ENCODE measurements at regions not wholly inside any gene's neighbourhood (a gene's known extent, or its start where the extent isn't known, plus 50 kb on each side); places are given as distances from the start of the nearest gene placed in this dataset.
"Not testable (repeated sequence)": the region's sequence is repeated elsewhere in the genome, so short reads cannot be mapped to it uniquely, and the experiment has no call there.

DNA sequence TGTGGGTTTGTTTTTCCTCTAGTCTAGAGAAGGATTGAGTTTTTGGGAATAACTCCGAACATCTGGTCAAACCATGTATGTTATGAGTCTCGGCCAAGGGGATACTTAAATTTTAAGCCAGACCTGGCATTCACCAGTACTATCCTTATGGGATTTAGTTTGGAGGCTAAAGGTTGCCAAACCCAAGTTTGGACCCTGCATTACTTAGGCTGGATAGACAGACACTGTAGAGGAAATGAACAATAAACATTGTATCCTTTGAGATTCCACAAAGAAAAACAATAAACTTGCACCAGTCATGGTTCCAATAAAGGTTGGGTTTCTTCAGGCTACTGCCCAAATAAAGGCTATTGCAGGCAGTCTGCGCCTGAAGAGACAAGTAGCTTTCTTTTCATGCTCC lies 296.7 kb upstream of the MEF2C start:
- no peak overlapping the region for H3K4me3 ChIP-seq (ENCODE audit: low read depth, poor library complexity, severe bottlenecking)
- no peak for DNase-seq (ENCODE audit: low spot score in 2 of 2)
- TF ChIP-seq, protein P1, sequence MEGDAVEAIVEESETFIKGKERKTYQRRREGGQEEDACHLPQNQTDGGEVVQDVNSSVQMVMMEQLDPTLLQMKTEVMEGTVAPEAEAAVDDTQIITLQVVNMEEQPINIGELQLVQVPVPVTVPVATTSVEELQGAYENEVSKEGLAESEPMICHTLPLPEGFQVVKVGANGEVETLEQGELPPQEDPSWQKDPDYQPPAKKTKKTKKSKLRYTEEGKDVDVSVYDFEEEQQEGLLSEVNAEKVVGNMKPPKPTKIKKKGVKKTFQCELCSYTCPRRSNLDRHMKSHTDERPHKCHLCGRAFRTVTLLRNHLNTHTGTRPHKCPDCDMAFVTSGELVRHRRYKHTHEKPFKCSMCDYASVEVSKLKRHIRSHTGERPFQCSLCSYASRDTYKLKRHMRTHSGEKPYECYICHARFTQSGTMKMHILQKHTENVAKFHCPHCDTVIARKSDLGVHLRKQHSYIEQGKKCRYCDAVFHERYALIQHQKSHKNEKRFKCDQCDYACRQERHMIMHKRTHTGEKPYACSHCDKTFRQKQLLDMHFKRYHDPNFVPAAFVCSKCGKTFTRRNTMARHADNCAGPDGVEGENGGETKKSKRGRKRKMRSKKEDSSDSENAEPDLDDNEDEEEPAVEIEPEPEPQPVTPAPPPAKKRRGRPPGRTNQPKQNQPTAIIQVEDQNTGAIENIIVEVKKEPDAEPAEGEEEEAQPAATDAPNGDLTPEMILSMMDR (IDR thresholded peaks at IDR 0.05): no peak
- TF ChIP-seq POLR2A (IDR thresholded peaks at IDR 0.05): no peak
- 67 to 78% methylated on average over 3 of the region's 3 CpGs for WGBS, 2 donors
- intact Hi-C loops (cut with DNase I; ENCODE audit: low total_unique reads): no loop called here

DNA sequence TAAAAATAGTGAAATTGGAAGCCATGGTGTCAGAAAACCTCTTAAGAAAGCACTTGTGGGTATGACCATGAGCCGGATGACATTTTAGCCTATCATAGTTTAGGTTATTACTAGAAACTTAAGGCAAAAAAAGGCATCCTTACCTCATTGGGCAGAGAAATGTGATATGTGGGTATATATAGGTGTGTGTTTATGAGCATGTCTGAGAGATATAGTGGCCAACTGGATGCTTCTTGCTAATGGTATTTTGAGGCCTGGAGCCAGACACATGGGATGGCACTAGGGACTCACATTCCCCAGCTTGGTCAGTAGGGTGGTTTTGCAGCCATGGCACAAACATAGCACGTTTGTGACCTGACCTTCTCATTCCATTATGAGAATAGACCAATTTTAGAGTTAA lies 295.6 kb upstream of the MEF2C start:
- no peak for DNase-seq (ENCODE audit: low spot score in 2 of 2)
- no peak overlapping the region for H3K4me3 ChIP-seq (ENCODE audit: low read depth, poor library complexity, severe bottlenecking)
- intact Hi-C loops (cut with DNase I; ENCODE audit: low total_unique reads): no loop called here
- TF ChIP-seq POLR2A (IDR thresholded peaks at IDR 0.05): no peak
- TF ChIP-seq, protein P1 (IDR thresholded peaks at IDR 0.05): no peak
- WGBS, 2 donors: 86 to 95% methylated on average over 2 of the region's 2 CpGs

DNA sequence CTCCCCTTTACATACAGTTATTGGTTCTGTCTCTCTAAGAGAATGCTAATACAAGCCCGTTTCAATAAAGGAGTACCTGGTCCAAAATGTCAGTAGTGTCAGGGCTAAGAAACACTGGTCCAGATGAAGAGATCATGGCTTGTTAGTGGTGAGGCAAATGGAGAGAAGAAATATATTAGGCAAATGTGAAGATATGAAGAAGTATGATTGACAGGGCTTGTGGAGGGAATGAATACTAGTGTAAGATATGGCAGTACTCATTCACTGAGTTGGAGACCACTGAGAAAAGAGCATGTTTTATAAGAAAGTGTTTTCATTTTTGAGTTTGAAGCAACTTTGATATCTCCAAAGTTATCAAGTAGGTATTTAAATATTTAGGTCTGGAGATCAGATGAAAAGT lies 290.5 kb upstream of the MEF2C start:
- 88 to 90% methylated on average over 1 of the region's 1 CpG for WGBS, 2 donors
- no peak for DNase-seq (ENCODE audit: low spot score in 2 of 2)
- intact Hi-C loops (cut with DNase I; ENCODE audit: low total_unique reads): no loop called here
- no peak overlapping the region for H3K4me3 ChIP-seq (ENCODE audit: low read depth, poor library complexity, severe bottlenecking)
- no peak for TF ChIP-seq POLR2A (IDR thresholded peaks at IDR 0.05)
- TF ChIP-seq, protein P1 (IDR thresholded peaks at IDR 0.05): no peak

DNA sequence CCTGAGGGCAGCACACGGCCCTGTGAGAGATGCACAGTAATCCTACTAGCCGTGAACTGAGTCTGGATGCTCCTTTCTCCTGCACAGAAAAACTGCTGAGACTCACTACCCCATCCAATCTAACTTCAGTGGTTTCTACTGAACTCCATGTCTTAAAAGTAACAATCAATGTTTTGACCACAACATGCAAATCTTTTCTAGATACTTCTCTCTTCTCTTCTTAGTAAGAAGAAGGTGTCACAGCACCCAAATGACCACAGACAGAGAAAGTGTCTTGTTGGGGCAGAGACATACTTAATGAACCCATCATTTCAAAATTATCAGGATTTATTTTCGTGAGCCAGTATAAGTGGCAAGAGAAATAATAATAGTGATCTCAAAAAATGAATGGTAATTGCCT lies 285.8 kb upstream of the MEF2C start:
- WGBS, 2 donors: 85 to 91% methylated on average over 3 of the region's 3 CpGs
- TF ChIP-seq, protein P1 (IDR thresholded peaks at IDR 0.05): no peak
- TF ChIP-seq POLR2A (IDR thresholded peaks at IDR 0.05): no peak
- H3K4me3 ChIP-seq (ENCODE audit: low read depth, poor library complexity, severe bottlenecking): no peak overlapping the region
- intact Hi-C loops (cut with DNase I; ENCODE audit: low total_unique reads): no loop called here
- no peak for DNase-seq (ENCODE audit: low spot score in 2 of 2)

DNA sequence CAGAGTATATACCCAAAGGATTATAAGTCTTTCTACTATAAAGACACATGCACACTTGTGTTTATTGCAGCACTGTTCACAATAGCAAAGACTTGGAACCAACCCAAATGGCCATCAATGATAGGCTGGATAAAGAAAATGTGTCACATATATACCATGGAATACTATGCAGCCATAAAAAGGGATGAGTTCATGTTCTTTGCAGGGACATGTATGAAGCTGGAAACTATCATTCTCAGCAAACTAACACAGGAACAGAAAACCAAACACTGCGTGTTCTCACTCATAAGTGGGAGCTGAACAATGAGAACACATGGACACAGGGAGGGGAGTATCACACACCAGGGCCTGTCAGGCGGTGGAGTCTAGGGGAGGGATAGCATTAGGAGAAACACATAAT lies 281.7 kb upstream of the MEF2C start:
- DNase-seq (ENCODE audit: low spot score in 2 of 2); H3K4me3 ChIP-seq (ENCODE audit: low read depth, poor library complexity, severe bottlenecking); intact Hi-C loops (cut with DNase I; ENCODE audit: low total_unique reads): not testable (repeated sequence)
- 95 to 98% methylated on average over 2 of the region's 2 CpGs for WGBS, 2 donors

DNA sequence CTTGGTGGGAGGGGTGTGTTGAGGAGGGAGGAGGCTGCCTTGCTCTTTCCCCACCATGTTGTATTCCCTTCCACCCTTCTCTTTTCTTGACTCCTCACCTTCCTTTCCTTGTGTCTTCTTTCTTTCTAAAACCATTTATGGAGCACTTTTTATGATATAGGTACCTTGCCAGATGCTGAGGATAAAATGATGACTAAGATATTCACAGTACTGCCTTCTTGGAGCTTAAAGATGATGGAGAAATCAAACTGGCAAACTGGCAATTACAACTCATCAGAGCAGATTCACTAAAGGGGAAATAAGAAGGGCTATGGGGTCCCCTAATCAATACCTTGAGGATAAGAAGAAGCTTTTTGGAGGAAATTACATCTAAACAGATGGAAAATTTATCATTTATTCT lies 273.2 kb upstream of the MEF2C start:
- no peak for TF ChIP-seq POLR2A (IDR thresholded peaks at IDR 0.05)
- TF ChIP-seq, protein P1 (IDR thresholded peaks at IDR 0.05): no peak
- intact Hi-C loops (cut with DNase I; ENCODE audit: low total_unique reads): no loop called here
- no peak for DNase-seq (ENCODE audit: low spot score in 2 of 2)

More for the DNA sequence above, 273.2 kb upstream of the MEF2C start:
- H3K4me3 ChIP-seq (ENCODE audit: low read depth, poor library complexity, severe bottlenecking): no peak overlapping the region
